MM.1S (cell line): ENCODE measurements at regions not wholly inside any gene's neighbourhood (a gene's known extent, or its start where the extent isn't known, plus 50 kb on each side); places are given as distances from the start of the nearest gene placed in this dataset.

Experiments used
- CTCF ChIP-seq: fragments of 300-600 bp; sonication (generic); IDR thresholded peaks from 2 replicates; pipeline ENCODE4 v1.5.1; 2016; ENCODE audit warnings: antibody characterized with exemption, low read length, mixed read lengths
- EZH2phosphoT487 ChIP-seq: fragments of 300-600 bp; sonication (generic); IDR thresholded peaks from 2 replicates; pipeline ENCODE4 v1.6.1; 2018; ENCODE audit warnings: antibody characterized with exemption, low read length

GRCh38 chr5:72633649-72634048, 126.4 kb upstream of the ZNF366 start:
- no peak for TF ChIP-seq CTCF
- no peak for TF ChIP-seq EZH2phosphoT487
